B cell (primary cell): ENCODE measurements at regions not wholly inside any gene's neighbourhood (a gene's known extent, or its start where the extent isn't known, plus 50 kb on each side); places are given as distances from the start of the nearest gene placed in this dataset.

Experiments used
- ATAC-seq: fragments of 200-7000 bp; cut with Tn5 transposase; one replicate; pipeline ENCODE4 v1.10.0; 2021; ENCODE audit warnings: low read depth, mild to moderate bottlenecking, moderate number of reproducible peaks, moderate library complexity
- CTCF ChIA-PET: fragments of 350-600 bp; sonication (Branson Sonifier 250); formaldehyde crosslinking; loops from one replicate; lab custom pipeline; 2021; ENCODE audit warnings: antibody characterized with exemption, inconsistent platforms; lab: Charles Lee
- POLR2A ChIA-PET: fragments of 350-600 bp; sonication (Branson Sonifier 250); formaldehyde crosslinking; loops from one replicate; lab custom pipeline; 2021; ENCODE audit warnings: antibody characterized with exemption; lab: Charles Lee
- DNase-seq: peaks from one replicate; pipeline ENCODE4 v3.0.0; 2013
- H2AFZ ChIP-seq: 2 replicates; pipeline ENCODE4 v1.6.1; 2012; ENCODE audit warnings: mild to moderate bottlenecking, low read depth, low read length; ENCODE audit not compliant: insufficient read depth, poor library complexity, severe bottlenecking
- H3K27ac ChIP-seq, 2 donors: 1 replicate in 1 of 2; 2 replicates in 1 of 2; pipeline ENCODE4 v1.5.1; 2012 to 2013; ENCODE audit warnings: low read length in 2 of 2, mild to moderate bottlenecking in 2 of 2, moderate library complexity in 1 of 2
- H3K27me3 ChIP-seq, 4 experiments: fragments of 200-600 bp in 1 of 4; sonication (generic) in 1 of 4; replicated peaks in 1 of 4; 1 replicate in 2 of 4; 2 replicates in 2 of 4; pipeline versions ENCODE4 v1.6.1 to v1.7.0; 2013 to 2016; ENCODE audit warnings: low read length in 3 of 4, mild to moderate bottlenecking in 2 of 4, mixed read lengths in 1 of 4, moderate library complexity in 1 of 4; ENCODE audit not compliant: insufficient read depth in 4 of 4, control insufficient read depth in 3 of 4; ENCODE audit errors: control extremely low read depth in 1 of 4
- H3K36me3 ChIP-seq, 2 experiments: replicated peaks in 1 of 2; 1 replicate in 1 of 2; 2 replicates in 1 of 2; pipeline versions ENCODE4 v1.6.1 to v1.7.1; 2013; ENCODE audit warnings: low read length in 1 of 2; ENCODE audit not compliant: insufficient read depth in 2 of 2, control insufficient read depth in 1 of 2; ENCODE audit errors: control extremely low read depth in 1 of 2, extremely low read depth in 1 of 2
- H3K4me1 ChIP-seq, 2 donors: fragments of 200-600 bp in 1 of 2; sonication (generic) in 1 of 2; 1 replicate in 1 of 2; 2 replicates in 1 of 2; pipeline versions ENCODE4 v1.5.1 to v1.6.1; 2013 to 2017; ENCODE audit warnings: low read length in 2 of 2; ENCODE audit not compliant: control insufficient read depth in 2 of 2, insufficient read depth in 2 of 2
- H3K4me2 ChIP-seq: replicated peaks from 2 replicates; pipeline ENCODE3; 2012; ENCODE audit warnings: mild to moderate bottlenecking, low read depth, low read length; ENCODE audit not compliant: poor library complexity, severe bottlenecking
- H3K4me3 ChIP-seq, 5 experiments: fragments of 200-600 bp in 1 of 5; sonication (generic) in 1 of 5; 1 replicate in 3 of 5; 2 replicates in 2 of 5; pipeline versions ENCODE4 v1.5.1 to v1.7.0; 2011 to 2016; ENCODE audit warnings: low read length in 4 of 5, mild to moderate bottlenecking in 4 of 5, low read depth in 2 of 5, control low read depth in 1 of 5, moderate library complexity in 1 of 5; ENCODE audit not compliant: insufficient read depth in 1 of 5; ENCODE audit errors: control extremely low read depth in 1 of 5, extremely low read depth in 1 of 5
- H3K79me2 ChIP-seq: fragments of 200-600 bp; sonication (generic); one replicate; pipeline ENCODE4 v1.6.0; 2016; ENCODE audit warnings: low read length; ENCODE audit not compliant: control insufficient read depth, insufficient read depth
- H3K9ac ChIP-seq: fragments of 200-600 bp; sonication (generic); 2 replicates; pipeline ENCODE4 v1.6.1; 2017; ENCODE audit warnings: mild to moderate bottlenecking, low read length, moderate library complexity
- H3K9me3 ChIP-seq, 3 donors: one replicate each; pipeline versions ENCODE4 v1.6.1 to v1.7.1; 2013; ENCODE audit warnings: low read length in 2 of 3; ENCODE audit not compliant: control insufficient read depth in 2 of 3, insufficient read depth in 1 of 3; ENCODE audit errors: control extremely low read depth in 1 of 3
- H4K20me1 ChIP-seq: 2 replicates; pipeline ENCODE4 v1.6.0; 2012; ENCODE audit warnings: mild to moderate bottlenecking, low read length; ENCODE audit not compliant: insufficient read depth, control insufficient read depth, poor library complexity, severe bottlenecking
- H3K27ac Mint-ChIP-seq: one replicate; pipeline ENCODE4 v1.8.0; 2021; ENCODE audit warnings: mixed read lengths
- H3K27me3 Mint-ChIP-seq: one replicate; pipeline ENCODE4 v1.8.0; 2021; ENCODE audit warnings: mixed read lengths
- H3K4me1 Mint-ChIP-seq: one replicate; pipeline ENCODE4 v1.8.0; 2021; ENCODE audit warnings: mixed read lengths
- H3K4me3 Mint-ChIP-seq: one replicate; pipeline ENCODE4 v1.8.0; 2021; ENCODE audit warnings: mixed read lengths
- H3K9me3 Mint-ChIP-seq: one replicate; pipeline ENCODE4 v1.8.0; 2022; ENCODE audit warnings: mixed read lengths; ENCODE audit not compliant: insufficient read depth
- CTCF ChIP-seq: fragments of 200-600 bp; IDR thresholded peaks from one replicate; pipeline ENCODE4 v1.8.0; 2022; ENCODE audit warnings: antibody characterized with exemption, mild to moderate bottlenecking
- EZH2 ChIP-seq: IDR thresholded peaks from 2 replicates; pipeline ENCODE4 v1.6.1; 2012; ENCODE audit warnings: borderline replicate concordance, low read depth, mild to moderate bottlenecking, moderate library complexity, low read length; ENCODE audit not compliant: insufficient read depth, poor library complexity, severe bottlenecking
- WGBS: methylation state at CpG from one replicate; pipeline ENCODE4 v1.1.5; 2013; ENCODE audit warnings: missing lambda C conversion rate; ENCODE audit not compliant: insufficient coverage; 5-methylcytosine and 5-hydroxymethylcytosine counted together
- intact Hi-C: fragments of 100-400 bp; cut with micrococcal nuclease; formaldehyde crosslinking; loops from one replicate; pipeline ENCODE4 v1.10.0; 2022

GRCh38 chr6:90790696-90791095 lies 203.8 kb upstream of the MAP3K7 start:
- intact Hi-C loops: no loop called here
- no peak overlapping the region for H3K4me3 Mint-ChIP-seq
- 75% methylated on average over 2 of the region's 2 CpGs for WGBS
- Histone ChIP-seq H3K4me2 (no peak overlapping the region), H3K27me3 (no peaks in the 10 kb centered on the region), H3K4me3 (no peak overlapping the region), H3K79me2 (no peaks in the 10 kb centered on the region), H3K9me3 (no peaks in the 10 kb centered on the region), H3K4me1 (no peaks in the 10 kb centered on the region), H3K9ac (no peak overlapping the region), H2AFZ (no peak overlapping the region), H3K36me3 (no peaks in the 10 kb centered on the region), H4K20me1 (no peaks in the 10 kb centered on the region), H3K27ac (no peak overlapping the region)
- ChIA-PET CTCF (no interaction called here), POLR2A (no interaction called here)
- DNase-seq (no peak), ATAC-seq (no peak)
- no peak overlapping the region for H3K27ac Mint-ChIP-seq
- no peaks in the 10 kb centered on the region for H3K27me3 Mint-ChIP-seq
- H3K9me3 Mint-ChIP-seq: no peaks in the 10 kb centered on the region
- TF ChIP-seq EZH2 (no peak), CTCF (no peak)
- no peaks in the 10 kb centered on the region for H3K4me1 Mint-ChIP-seq

- Histone ChIP-seq H3K27ac (no peak overlapping the region), H3K36me3 (no peaks in the 10 kb centered on the region), H3K79me2 (no peaks in the 10 kb centered on the region), H3K9me3 (no peaks in the 10 kb centered on the region), H2AFZ (no peak overlapping the region), H3K4me3 (no peak overlapping the region), H3K4me1 (no peaks in the 10 kb centered on the region), H3K27me3 (no peaks in the 10 kb centered on the region), H3K9ac (no peak overlapping the region), H3K4me2 (no peak overlapping the region), H4K20me1 (no peaks in the 10 kb centered on the region)
- Mint-ChIP-seq H3K27me3 (peaks cover 1% of the 10 kb centered on the region), H3K4me3 (no peak overlapping the region), H3K4me1 (no peaks in the 10 kb centered on the region), H3K27ac (no peak overlapping the region), H3K9me3 (no peaks in the 10 kb centered on the region)
- CTCF ChIA-PET: no interaction called here
- ATAC-seq (no peak), DNase-seq (no peak)
- TF ChIP-seq EZH2 (no peak), CTCF (no peak)
- 84% methylated on average over 4 of the region's 7 CpGs for WGBS
- intact Hi-C loops: no loop called here
- POLR2A ChIA-PET: no interaction called here
Measured at GRCh38 chr6:90790058-90790457, 203.2 kb upstream of the MAP3K7 start.
